WTC11 (cell line): ENCODE measurements at regions not wholly inside any gene's neighbourhood (a gene's known extent, or its start where the extent isn't known, plus 50 kb on each side); places are given as distances from the start of the nearest gene placed in this dataset.

Source experiments
- CREB1 ChIP-seq: sonication (generic); formaldehyde crosslinking; IDR thresholded peaks from 2 replicates; pipeline ENCODE4 v1.8.0; 2023; ENCODE audit warnings: mild to moderate bottlenecking, missing genetic modification reagents
- CTCF ChIP-seq: fragments of 200-600 bp; IDR thresholded peaks from 2 replicates; pipeline ENCODE4 v1.8.0; 2022; ENCODE audit warnings: antibody characterized with exemption
- FOXP4 ChIP-seq: sonication (generic); formaldehyde crosslinking; IDR thresholded peaks from 2 replicates; pipeline ENCODE4 v1.8.0; 2022; ENCODE audit warnings: mild to moderate bottlenecking, missing genetic modification reagents
- SP1 ChIP-seq: sonication (generic); formaldehyde crosslinking; conservative IDR thresholded peaks from 2 replicates; pipeline ENCODE4 v1.8.1; 2022; ENCODE audit warnings: missing genetic modification reagents
- USF2 ChIP-seq: sonication (generic); formaldehyde crosslinking; IDR thresholded peaks from 2 replicates; pipeline ENCODE4 v1.8.1; 2023; ENCODE audit warnings: mild to moderate bottlenecking, missing genetic modification reagents, moderate library complexity
- TF ChIP-seq, protein P1 (sequence below): fragments of 250-450 bp; sonication (Bioruptor Pico); IDR thresholded peaks from 2 replicates; pipeline ENCODE4 v1.8.0; 2021; ENCODE audit warnings: mild to moderate bottlenecking

GRCh38 chr22:22111267-22111751, 128.7 kb upstream of the TOP3B start:
- TF ChIP-seq CTCF (no peak), USF2 (CRISPR knock-in tag) (no peak), SP1 (CRISPR knock-in tag) (no peak), FOXP4 (CRISPR knock-in tag) (no peak), CREB1 (CRISPR knock-in tag) (no peak)
- TF ChIP-seq, protein P1, sequence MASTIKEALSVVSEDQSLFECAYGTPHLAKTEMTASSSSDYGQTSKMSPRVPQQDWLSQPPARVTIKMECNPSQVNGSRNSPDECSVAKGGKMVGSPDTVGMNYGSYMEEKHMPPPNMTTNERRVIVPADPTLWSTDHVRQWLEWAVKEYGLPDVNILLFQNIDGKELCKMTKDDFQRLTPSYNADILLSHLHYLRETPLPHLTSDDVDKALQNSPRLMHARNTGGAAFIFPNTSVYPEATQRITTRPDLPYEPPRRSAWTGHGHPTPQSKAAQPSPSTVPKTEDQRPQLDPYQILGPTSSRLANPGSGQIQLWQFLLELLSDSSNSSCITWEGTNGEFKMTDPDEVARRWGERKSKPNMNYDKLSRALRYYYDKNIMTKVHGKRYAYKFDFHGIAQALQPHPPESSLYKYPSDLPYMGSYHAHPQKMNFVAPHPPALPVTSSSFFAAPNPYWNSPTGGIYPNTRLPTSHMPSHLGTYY (CRISPR knock-in tag), result no peak
